Natural killer cell treated with Interleukin-12 subunit alpha and Interleukin-12 subunit beta and Interleukin-15 and Interleukin-18, amount 100 ng/mL, for 72 hours (primary cell): ENCODE measurements at regions not wholly inside any gene's neighbourhood (a gene's known extent, or its start where the extent isn't known, plus 50 kb on each side); places are given as distances from the start of the nearest gene placed in this dataset.
"Not testable (repeated sequence)": the region's sequence is repeated elsewhere in the genome, so short reads cannot be mapped to it uniquely, and the experiment has no call there.

Experiments
- ATAC-seq, 2 donors: fragments of 150-1000 bp; cut with Tn5 transposase in 1 of 2; sonication (Bioruptor Pico), chemical (Tn5 transposase) in 1 of 2; 2 replicates each; pipeline ENCODE4 v1.10.0; 2021
- DNase-seq: peaks from one replicate; pipeline ENCODE4 v3.0.0; 2022; ENCODE audit warnings: low spot score
- H3K27ac Mint-ChIP-seq, 2 donors: 1 replicate in 1 of 2; 2 replicates in 1 of 2; pipeline ENCODE4 v1.8.0; 2022; ENCODE audit warnings: mixed read lengths in 2 of 2, mild to moderate bottlenecking in 1 of 2, moderate library complexity in 1 of 2
- H3K27me3 Mint-ChIP-seq, 2 donors: 1 replicate in 1 of 2; 2 replicates in 1 of 2; pipeline ENCODE4 v1.8.0; 2022; ENCODE audit warnings: mixed read lengths in 2 of 2
- H3K36me3 Mint-ChIP-seq: one replicate; pipeline ENCODE4 v1.8.0; 2022; ENCODE audit warnings: mixed read lengths
- H3K4me1 Mint-ChIP-seq, 2 donors: 1 replicate in 1 of 2; 2 replicates in 1 of 2; pipeline ENCODE4 v1.8.0; 2022; ENCODE audit warnings: low read depth in 2 of 2, mixed read lengths in 2 of 2, mild to moderate bottlenecking in 1 of 2
- H3K4me3 Mint-ChIP-seq: one replicate; pipeline ENCODE4 v1.8.0; 2022; ENCODE audit warnings: mixed read lengths
- H3K9me3 Mint-ChIP-seq: 2 replicates; pipeline ENCODE4 v1.8.0; 2022; ENCODE audit warnings: mixed read lengths

DNA sequence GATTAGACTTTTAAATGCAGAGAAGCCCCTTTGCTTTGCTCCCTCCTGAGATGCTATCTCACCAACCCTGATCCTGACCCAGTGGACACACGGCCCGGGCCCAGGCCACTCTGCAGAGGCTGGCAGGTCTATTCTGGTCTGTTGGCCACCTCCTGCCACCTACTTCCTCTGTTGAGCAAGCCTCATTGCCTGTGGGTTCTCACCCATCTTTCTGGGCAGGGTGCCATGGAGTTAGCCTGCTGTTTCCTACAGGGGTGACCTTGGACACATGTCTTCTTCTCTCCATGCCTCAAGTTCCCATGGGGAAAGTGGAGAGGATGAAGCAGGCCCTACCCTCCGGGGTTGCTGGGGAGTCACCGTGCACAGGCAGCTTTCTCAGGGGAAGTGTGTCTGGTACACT lies 266.2 kb upstream of the IRX1 start:
- no peak for ATAC-seq
- no peak overlapping the region for H3K4me3 Mint-ChIP-seq
- no peaks in the 10 kb centered on the region for H3K36me3 Mint-ChIP-seq
- no peaks in the 10 kb centered on the region for H3K27me3 Mint-ChIP-seq
- no peaks in the 10 kb centered on the region for H3K4me1 Mint-ChIP-seq
- H3K9me3 Mint-ChIP-seq: no peaks in the 10 kb centered on the region
- H3K27ac Mint-ChIP-seq: no peak overlapping the region
- DNase-seq: no peak

DNA sequence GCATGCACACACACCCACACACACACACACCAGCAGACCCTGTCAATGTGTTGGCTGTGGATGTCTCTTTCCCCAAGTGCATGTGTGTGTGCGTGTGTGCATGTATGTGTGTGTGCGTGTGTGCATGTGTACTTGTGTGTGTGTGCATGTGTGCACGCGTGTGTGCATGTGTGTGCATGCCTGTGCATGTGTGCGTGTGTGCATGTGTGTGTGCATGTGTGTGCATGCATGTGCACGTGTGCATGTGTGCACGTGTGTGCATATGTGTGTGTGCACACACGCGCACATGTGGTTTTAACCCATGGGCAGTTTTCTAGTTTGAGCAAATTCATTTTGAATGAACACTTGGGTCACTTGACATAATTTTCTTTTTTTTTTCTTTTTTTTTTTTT lies 268.8 kb upstream of the IRX1 start:
- DNase-seq (no peak), ATAC-seq (no peak)
- Mint-ChIP-seq H3K9me3 (no peaks in the 10 kb centered on the region), H3K27ac (no peak overlapping the region), H3K27me3 (no peaks in the 10 kb centered on the region), H3K4me3 (no peak overlapping the region), H3K36me3 (no peaks in the 10 kb centered on the region), H3K4me1 (no peaks in the 10 kb centered on the region)

DNA sequence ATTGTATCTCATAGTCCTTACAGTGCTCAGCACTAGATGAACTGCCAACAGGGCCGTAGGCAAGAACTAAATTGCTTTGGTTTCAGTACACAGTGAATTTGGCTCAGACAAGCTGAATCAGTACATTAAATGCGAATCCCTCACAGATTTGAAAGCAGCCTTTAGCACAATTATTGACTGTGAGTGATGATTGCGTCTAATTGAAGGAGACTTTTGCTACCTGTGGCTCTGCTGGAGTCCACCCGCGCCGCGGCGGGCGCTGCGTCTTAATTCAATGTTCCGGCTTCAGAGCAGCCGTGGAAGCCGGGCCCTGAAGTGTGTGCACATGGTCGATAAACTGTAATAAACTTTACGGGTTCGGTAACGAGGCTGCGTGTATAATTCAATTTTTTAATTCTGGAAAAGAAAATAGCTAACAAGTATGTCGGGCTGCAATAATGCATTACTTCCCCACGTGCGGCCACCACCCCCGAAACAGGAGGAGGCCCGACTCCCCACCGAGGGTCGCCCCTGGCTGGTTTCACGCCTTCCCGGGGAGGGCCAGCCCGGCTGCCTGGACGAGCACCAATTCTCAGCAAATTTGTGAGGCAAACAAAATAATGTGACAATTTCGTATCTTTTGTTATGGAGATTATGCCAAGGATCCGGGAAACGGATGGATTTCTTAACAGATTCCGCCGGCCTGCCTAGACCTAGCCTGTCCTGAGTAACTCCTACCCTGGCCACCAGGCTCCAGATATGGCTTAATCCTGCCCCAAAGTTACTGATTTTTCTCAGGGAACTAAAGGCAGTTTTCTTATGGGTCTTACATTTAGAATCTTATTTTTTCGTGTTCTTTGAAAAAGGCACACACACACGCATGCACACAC lies 269.4 kb upstream of the IRX1 start:
- ATAC-seq: no peak
- no peak for DNase-seq
- Mint-ChIP-seq H3K9me3 (no peaks in the 10 kb centered on the region), H3K4me3 (no peak overlapping the region), H3K4me1 (no peaks in the 10 kb centered on the region), H3K27me3 (no peaks in the 10 kb centered on the region), H3K27ac (no peak overlapping the region), H3K36me3 (no peaks in the 10 kb centered on the region)

DNA sequence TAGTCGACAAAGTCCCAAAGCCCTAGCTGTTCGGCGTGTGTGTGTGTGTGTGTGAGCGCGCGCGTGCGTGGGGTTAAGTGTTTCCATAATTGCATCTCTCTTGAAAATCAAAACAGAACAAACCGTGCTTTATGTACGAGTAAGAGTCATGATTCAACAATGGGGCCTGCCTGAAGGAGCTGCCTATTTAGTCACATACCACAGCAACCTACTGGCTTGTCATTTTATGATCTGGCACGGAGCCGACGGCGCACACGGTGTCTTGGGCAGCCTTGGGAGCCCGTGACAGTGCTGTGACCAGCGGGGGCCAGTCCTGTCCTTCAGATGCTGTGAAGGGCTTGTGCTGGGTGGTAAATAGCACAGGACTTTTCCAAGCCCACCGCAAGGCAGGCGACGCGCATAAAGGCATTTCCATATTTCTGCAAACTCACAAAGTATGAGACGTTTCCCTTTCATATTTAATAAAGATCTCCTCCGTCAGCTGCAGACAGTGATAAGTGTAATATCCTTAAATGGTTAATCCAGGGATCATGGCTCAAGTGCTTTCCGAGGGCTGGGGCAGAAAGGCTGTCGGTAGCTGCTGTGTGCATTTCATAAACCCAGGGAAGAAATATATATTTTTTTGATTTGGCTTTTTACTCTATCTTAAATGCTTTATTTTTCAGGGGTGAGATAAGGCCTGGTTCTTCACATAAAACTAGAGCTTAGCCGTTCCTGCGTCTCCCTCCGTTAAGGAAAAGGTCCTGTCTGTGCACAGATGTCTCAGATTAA lies 270.2 kb upstream of the IRX1 start:
- Mint-ChIP-seq H3K36me3 (no peaks in the 10 kb centered on the region), H3K27me3 (no peaks in the 10 kb centered on the region), H3K27ac (no peak overlapping the region)

DNA sequence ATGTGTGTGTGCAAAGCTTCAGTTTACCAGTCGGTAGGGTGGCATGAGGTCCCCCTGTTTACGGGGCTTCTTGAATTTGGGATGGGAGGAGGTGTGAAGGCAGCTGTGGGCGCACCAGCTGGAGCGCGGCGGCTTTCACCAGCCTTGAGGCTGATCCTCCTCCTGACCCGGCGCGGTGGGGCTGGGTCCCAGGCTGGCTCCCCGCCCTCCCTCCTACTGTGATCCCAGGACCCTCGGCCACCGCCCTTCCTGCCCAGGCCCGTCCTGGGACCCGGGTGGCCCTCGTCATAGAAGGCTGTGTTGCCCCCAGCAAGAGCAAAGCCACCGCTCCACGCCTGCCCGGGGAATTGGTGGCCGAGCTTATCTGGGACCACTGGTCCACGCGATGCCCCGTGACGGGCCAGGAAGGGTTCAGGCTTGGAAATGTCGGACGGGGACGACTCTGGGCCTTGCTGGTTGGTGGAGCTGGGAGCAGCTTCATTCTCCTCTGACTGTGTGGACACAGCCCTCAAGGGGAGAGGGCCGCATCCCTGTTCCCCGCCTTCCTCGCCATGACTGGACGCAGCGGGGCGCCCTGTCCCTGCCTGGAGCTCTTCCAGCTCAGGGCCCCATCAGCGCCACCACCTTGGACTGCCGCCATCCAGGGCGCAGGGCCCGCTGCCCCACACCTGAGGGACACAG lies 271.1 kb upstream of the IRX1 start:
- peak in 1 of 2 donors; percentile 25 for ATAC-seq
- H3K9me3 Mint-ChIP-seq: no peaks in the 10 kb centered on the region
- H3K36me3 Mint-ChIP-seq: no peaks in the 10 kb centered on the region
- no peak overlapping the region for H3K27ac Mint-ChIP-seq
- no peak overlapping the region for H3K4me3 Mint-ChIP-seq
- no peak for DNase-seq
- no peaks in the 10 kb centered on the region for H3K27me3 Mint-ChIP-seq
- no peaks in the 10 kb centered on the region for H3K4me1 Mint-ChIP-seq

More for the DNA sequence above, 270.2 kb upstream of the IRX1 start:
- H3K4me1 Mint-ChIP-seq: no peaks in the 10 kb centered on the region
- H3K9me3 Mint-ChIP-seq: no peaks in the 10 kb centered on the region
- ATAC-seq: no peak
- no peak for DNase-seq
- H3K4me3 Mint-ChIP-seq: no peak overlapping the region

DNA sequence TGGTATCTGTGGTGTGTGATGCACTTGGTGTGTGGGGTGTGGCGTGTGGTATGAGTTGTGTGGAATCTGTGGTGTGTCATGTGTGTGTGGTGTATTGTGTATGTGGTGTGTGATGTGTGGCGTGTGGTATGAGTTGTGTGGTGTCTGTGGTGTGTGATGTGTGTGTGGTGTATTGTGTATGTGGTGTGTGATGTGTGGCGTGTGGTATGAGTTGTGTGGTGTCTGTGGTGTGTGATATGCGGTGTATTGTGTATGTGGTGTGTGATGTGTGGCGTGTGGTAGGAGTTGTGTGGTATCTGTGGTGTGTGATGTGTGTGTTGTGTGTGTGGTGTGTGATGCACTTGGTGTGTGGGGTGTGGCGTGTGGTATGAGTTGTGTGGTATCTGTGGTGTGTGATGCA lies 271.7 kb upstream of the IRX1 start:
- H3K4me3 Mint-ChIP-seq, H3K9me3 Mint-ChIP-seq, DNase-seq, H3K4me1 Mint-ChIP-seq, H3K36me3 Mint-ChIP-seq, ATAC-seq, H3K27ac Mint-ChIP-seq, H3K27me3 Mint-ChIP-seq: not testable (repeated sequence)

DNA sequence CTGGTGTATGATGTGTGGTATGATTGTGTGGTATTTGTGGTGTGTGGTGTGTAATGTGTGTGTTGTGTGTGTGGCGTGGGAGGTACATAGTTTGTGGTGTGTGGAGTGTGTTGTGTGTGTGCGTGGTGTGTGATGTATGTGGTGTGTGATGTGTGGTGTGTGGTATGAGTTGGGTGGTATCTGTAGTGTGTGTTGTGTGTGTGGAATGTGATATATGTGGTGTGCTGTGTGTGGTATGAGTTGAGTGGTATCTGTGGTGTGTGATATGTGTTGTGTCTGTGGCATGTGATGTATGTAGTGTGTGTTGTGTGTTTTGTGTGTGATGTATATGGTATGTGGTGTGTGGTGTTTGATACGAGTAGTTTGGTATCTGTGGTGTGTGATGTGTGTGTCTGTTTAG lies 272.5 kb upstream of the IRX1 start:
- DNase-seq (no peak), ATAC-seq (no peak)
- no peak overlapping the region for H3K4me3 Mint-ChIP-seq
- H3K4me1 Mint-ChIP-seq: no peaks in the 10 kb centered on the region
- no peaks in the 10 kb centered on the region for H3K27me3 Mint-ChIP-seq
- no peak overlapping the region for H3K27ac Mint-ChIP-seq
- no peaks in the 10 kb centered on the region for H3K9me3 Mint-ChIP-seq
- no peaks in the 10 kb centered on the region for H3K36me3 Mint-ChIP-seq

DNA sequence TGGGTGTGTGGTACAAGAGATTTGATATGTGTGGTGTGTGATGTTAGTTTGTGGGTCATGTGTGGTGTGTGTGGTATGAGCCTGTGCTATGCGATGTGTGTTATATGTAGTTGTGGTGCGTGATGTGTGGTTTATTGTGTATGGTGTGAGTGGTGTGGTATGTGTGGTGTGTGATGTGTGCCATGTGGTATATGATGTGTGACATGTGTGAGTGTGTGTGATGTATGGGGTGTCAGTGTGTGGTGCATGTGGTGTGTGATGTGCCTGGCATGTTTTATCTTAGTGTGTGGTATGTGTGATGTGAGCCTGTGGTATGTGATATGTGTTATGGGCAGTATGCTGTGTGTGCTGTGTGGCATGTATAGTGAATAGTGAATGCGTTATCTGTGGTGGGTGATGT lies 273.0 kb upstream of the IRX1 start:
- H3K4me1 Mint-ChIP-seq: no peaks in the 10 kb centered on the region
- H3K27me3 Mint-ChIP-seq: no peaks in the 10 kb centered on the region
- H3K4me3 Mint-ChIP-seq: no peak overlapping the region
- peak in 1 of 2 donors; percentile 21 for ATAC-seq
- DNase-seq: no peak
- H3K9me3 Mint-ChIP-seq: no peaks in the 10 kb centered on the region
- H3K36me3 Mint-ChIP-seq: no peaks in the 10 kb centered on the region
- no peak overlapping the region for H3K27ac Mint-ChIP-seq

DNA sequence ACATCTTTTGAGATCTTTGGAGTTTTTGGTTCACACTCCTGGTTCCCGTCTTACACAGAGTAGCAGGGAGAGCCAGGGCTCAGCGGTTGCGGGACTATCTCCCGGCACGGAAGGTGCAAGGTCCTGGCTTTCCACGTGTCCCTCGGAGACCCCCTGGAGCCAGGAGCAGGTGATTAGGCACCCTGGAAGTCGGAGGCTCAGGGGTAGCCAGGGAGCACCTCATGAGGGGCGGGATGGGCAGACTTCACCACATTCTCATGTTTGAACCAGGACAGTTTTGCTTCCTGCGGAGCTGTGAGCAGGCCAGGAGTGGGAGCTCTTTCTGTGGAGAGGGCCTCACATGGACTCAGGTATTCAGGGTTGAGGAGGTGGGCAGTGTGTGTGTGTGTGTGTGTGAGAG lies 273.7 kb upstream of the IRX1 start:
- Mint-ChIP-seq H3K9me3 (no peaks in the 10 kb centered on the region), H3K4me3 (no peak overlapping the region), H3K4me1 (no peaks in the 10 kb centered on the region), H3K36me3 (no peaks in the 10 kb centered on the region), H3K27ac (no peak overlapping the region), H3K27me3 (no peaks in the 10 kb centered on the region)
- DNase-seq (no peak), ATAC-seq (no peak)

DNA sequence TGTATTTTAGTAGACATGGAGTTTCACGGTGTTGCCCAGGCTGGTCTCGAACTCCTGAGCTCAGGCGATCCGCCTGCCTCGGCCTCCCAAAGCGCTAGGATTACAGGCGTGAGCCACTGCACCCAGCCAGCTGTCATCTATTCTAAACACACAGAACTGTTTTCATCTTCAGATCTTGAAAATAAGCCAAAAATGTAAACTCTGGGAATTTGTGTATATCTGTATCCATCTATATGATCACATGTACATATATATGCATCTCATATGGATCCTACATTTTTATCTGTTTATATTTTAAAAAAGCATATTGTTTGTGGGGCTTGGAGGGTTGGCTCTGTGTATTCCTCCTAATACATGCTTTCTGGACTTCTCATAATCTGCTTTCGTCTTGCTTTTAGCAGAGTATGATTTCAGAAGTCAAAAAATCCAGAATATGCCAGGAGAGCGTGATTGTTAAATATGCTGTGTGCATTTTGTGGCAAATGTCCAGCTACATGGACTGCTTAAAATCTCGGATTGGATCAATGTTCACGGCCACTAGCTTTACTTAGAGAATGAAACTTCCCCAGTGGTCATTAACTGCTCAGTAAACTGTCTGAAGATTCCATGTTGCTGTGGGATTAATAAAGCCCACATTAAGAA lies 274.4 kb upstream of the IRX1 start:
- Mint-ChIP-seq H3K27me3 (no peaks in the 10 kb centered on the region), H3K27ac (no peak overlapping the region), H3K9me3 (no peaks in the 10 kb centered on the region), H3K4me1 (no peaks in the 10 kb centered on the region), H3K4me3 (no peak overlapping the region), H3K36me3 (no peaks in the 10 kb centered on the region)
- ATAC-seq: no peak
- no peak for DNase-seq

DNA sequence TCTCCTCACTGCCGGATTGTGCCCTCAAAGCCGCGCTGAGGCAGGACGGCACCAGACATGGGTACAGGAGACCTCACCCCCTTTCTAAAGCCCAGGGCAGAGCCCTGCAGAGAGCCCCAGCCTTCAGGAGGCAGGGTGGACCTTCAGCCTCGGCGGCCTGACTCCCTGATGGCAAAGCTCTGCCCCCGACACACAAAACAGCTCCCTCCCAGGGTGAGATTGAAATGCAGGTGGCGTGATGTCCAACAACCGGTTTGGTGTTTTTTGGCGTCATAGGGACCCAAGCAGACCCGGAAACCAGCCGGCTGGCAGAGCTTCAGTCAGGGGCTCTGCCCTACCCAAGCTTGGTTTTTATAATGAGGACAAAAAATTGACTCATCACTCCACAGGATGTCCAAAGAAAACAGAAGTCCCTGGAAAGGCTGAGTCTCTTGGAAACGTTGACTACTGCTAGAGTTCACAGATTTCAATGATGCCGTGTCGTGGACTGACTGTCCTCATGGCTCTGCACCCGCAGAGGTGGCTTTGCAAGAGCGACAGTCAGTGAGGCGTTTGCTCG lies 275.2 kb upstream of the IRX1 start:
- no peaks in the 10 kb centered on the region for H3K4me1 Mint-ChIP-seq
- H3K4me3 Mint-ChIP-seq: no peak overlapping the region
- H3K27ac Mint-ChIP-seq: no peak overlapping the region
- no peak for ATAC-seq
- H3K36me3 Mint-ChIP-seq: no peaks in the 10 kb centered on the region
- H3K27me3 Mint-ChIP-seq: no peaks in the 10 kb centered on the region
- H3K9me3 Mint-ChIP-seq: no peaks in the 10 kb centered on the region
- no peak for DNase-seq

DNA sequence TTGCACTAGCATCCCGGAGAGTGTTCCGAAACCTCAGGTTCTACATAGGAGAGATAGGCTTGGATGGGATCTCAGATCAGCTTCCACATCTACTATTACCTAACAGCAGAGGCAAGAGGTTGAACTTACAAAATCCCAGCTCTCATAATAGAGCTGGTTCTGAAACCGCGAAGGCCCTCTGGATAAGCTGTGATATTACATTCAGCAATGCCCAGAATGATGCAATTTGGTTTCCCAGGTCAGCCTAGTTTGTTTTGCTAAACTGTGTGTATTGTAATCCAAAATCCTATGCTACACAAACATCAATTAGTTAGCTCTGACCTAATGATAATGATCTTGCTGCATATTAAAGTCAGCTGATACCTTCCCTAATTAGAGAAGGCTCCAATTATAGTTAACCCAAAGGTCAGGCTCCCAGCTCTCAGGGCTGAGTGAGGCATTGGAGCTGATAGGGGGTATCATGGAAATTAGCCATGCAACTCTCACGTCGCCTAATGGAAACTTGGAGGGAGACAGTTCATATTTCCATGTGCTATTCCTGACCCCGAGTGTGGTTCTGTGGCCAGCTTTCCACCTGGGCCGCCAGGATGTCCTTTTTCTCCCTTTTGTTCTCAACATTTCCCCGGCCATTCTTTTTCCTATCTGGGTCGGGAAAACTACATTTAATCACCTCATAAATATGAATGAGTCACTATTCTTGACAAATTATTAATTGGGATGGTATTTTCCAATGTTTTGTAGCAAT lies 278.4 kb upstream of the IRX1 start:
- no peaks in the 10 kb centered on the region for H3K27me3 Mint-ChIP-seq
- no peaks in the 10 kb centered on the region for H3K4me1 Mint-ChIP-seq
- H3K27ac Mint-ChIP-seq: no peak overlapping the region
- H3K4me3 Mint-ChIP-seq: no peak overlapping the region
- H3K9me3 Mint-ChIP-seq: no peaks in the 10 kb centered on the region
- no peaks in the 10 kb centered on the region for H3K36me3 Mint-ChIP-seq
- DNase-seq (no peak), ATAC-seq (no peak)

DNA sequence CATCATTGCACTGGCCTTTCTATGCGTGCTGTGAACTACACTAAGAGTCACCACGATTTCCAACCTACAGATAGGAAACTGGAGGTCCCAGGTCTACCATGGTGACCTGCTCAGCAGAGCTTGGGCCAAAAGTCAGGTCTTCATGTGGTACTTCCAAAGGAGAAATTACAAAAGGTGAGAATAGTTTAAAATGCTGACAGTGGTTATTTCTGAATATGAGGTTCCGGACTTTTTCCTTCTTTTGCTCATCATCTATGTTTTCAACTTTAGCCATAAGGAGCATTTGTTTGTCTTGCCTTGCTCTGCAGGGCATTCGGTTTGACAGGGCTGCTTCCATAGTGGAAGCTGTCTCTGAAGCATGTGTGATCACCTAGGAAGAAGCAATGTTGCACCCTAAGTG lies 282.1 kb upstream of the IRX1 start:
- no peak for ATAC-seq
- no peaks in the 10 kb centered on the region for H3K36me3 Mint-ChIP-seq
- no peak overlapping the region for H3K4me3 Mint-ChIP-seq
- H3K27ac Mint-ChIP-seq: no peak overlapping the region
- DNase-seq: no peak
- H3K4me1 Mint-ChIP-seq: no peaks in the 10 kb centered on the region
- H3K9me3 Mint-ChIP-seq: no peaks in the 10 kb centered on the region
- H3K27me3 Mint-ChIP-seq: no peaks in the 10 kb centered on the region
